ENCODE measurements at regions not wholly inside any gene's neighbourhood (a gene's known extent, or its start where the extent isn't known, plus 50 kb on each side); places are given as distances from the start of the nearest gene placed in this dataset.

DNA sequence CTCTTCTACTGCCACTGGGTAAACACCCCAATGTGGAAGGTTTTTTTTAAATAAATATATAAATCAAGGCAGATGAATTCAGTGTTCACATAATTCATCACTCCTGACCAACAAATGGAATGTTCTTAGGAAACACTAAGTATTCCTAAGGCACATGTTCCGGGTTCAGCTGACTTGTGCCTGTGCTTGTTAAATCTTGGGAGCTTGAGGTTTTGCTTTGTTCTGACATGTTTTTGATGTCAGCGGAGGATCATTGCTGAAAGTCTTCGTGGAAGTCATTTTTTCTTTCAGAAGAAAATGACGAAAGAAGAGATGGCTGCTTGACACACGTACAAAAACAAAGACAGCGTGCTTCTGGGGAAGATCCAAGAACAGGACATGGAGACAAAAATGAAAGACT is 185.8 kb downstream of the MZT1 start:
- TF ChIP-seq, protein P1, sequence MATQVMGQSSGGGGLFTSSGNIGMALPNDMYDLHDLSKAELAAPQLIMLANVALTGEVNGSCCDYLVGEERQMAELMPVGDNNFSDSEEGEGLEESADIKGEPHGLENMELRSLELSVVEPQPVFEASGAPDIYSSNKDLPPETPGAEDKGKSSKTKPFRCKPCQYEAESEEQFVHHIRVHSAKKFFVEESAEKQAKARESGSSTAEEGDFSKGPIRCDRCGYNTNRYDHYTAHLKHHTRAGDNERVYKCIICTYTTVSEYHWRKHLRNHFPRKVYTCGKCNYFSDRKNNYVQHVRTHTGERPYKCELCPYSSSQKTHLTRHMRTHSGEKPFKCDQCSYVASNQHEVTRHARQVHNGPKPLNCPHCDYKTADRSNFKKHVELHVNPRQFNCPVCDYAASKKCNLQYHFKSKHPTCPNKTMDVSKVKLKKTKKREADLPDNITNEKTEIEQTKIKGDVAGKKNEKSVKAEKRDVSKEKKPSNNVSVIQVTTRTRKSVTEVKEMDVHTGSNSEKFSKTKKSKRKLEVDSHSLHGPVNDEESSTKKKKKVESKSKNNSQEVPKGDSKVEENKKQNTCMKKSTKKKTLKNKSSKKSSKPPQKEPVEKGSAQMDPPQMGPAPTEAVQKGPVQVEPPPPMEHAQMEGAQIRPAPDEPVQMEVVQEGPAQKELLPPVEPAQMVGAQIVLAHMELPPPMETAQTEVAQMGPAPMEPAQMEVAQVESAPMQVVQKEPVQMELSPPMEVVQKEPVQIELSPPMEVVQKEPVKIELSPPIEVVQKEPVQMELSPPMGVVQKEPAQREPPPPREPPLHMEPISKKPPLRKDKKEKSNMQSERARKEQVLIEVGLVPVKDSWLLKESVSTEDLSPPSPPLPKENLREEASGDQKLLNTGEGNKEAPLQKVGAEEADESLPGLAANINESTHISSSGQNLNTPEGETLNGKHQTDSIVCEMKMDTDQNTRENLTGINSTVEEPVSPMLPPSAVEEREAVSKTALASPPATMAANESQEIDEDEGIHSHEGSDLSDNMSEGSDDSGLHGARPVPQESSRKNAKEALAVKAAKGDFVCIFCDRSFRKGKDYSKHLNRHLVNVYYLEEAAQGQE (IDR thresholded peaks at IDR 0.05; ENCODE audit: insufficient replicate concordance, low read depth), result no peak
- TF ChIP-seq, protein P2, sequence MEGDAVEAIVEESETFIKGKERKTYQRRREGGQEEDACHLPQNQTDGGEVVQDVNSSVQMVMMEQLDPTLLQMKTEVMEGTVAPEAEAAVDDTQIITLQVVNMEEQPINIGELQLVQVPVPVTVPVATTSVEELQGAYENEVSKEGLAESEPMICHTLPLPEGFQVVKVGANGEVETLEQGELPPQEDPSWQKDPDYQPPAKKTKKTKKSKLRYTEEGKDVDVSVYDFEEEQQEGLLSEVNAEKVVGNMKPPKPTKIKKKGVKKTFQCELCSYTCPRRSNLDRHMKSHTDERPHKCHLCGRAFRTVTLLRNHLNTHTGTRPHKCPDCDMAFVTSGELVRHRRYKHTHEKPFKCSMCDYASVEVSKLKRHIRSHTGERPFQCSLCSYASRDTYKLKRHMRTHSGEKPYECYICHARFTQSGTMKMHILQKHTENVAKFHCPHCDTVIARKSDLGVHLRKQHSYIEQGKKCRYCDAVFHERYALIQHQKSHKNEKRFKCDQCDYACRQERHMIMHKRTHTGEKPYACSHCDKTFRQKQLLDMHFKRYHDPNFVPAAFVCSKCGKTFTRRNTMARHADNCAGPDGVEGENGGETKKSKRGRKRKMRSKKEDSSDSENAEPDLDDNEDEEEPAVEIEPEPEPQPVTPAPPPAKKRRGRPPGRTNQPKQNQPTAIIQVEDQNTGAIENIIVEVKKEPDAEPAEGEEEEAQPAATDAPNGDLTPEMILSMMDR (IDR thresholded peaks at IDR 0.05; ENCODE audit: insufficient read depth, low read length), result no peak
- no peak for TF ChIP-seq POLR2AphosphoS5 (IDR thresholded peaks at IDR 0.05; ENCODE audit: low read depth)
